K562 (cell line): ENCODE measurements at regions not wholly inside any gene's neighbourhood (a gene's known extent, or its start where the extent isn't known, plus 50 kb on each side); places are given as distances from the start of the nearest gene placed in this dataset.
"Not testable (repeated sequence)": the region's sequence is repeated elsewhere in the genome, so short reads cannot be mapped to it uniquely, and the experiment has no call there.

Source experiments
- ATAC-seq: fragments of 200-7000 bp; cut with Tn5 transposase; 3 replicates; pipeline ENCODE4 v1.9.1; 2020; ENCODE audit warnings: moderate library complexity
- BruUV-seq: library from RNA; stranded (reverse); fragments of 400-500 nt; replicated peaks from 2 replicates; lab custom pipeline; 2021; lab: Mats Ljungman, UMichigan
- CTCF ChIA-PET: fragments of 300-600 bp; formaldehyde crosslinking; extraction: SDS; loops from one replicate; lab custom pipeline; 2021; ENCODE audit warnings: low intra/inter-chr PET ratio; lab: Yijun Ruan, JAX
- POLR2A ChIA-PET: fragments of 300-600, 350-650 bp; sonication (Branson Sonifier 250); formaldehyde crosslinking; extraction: SDS; loops from one replicate; lab custom pipeline; 2021; ENCODE audit warnings: antibody characterized with exemption, inconsistent platforms; lab: Yijun Ruan, JAX
- DNase-seq, 4 experiments: peaks; one replicate each; pipeline versions ENCODE4 v3.0.0 to v3.0.0-alpha.2; 2011 to 2018; ENCODE audit warnings: low spot score in 3 of 4, mixed read lengths in 3 of 4; ENCODE audit errors: extremely low read depth in 1 of 4
- FAIRE-seq: peaks from 2 replicates; lab custom pipeline; 2011; peaks lifted over from hg19 to GRCh38; lab: Jason Lieb, UNC
- H2AFZ ChIP-seq: 2 replicates; pipeline ENCODE4 v1.6.0; 2011; ENCODE audit warnings: low read depth, low read length, control low read depth, inconsistent platforms
- H3K27ac ChIP-seq: fragments of 200-600 bp; 3 replicates; pipeline ENCODE4 v1.8.0; 2011; ENCODE audit warnings: low read depth, mild to moderate bottlenecking, control low read depth, inconsistent platforms, low read length, moderate library complexity, mixed read lengths; ENCODE audit errors: extremely low read depth
- H3K27me3 ChIP-seq, 2 experiments: fragments of 300-600 bp in 1 of 2; 2 replicates in 1 of 2; 3 replicates in 1 of 2; pipeline versions ENCODE4 v1.6.0 to v1.8.0; 2011; ENCODE audit warnings: inconsistent platforms in 2 of 2, low read length in 2 of 2, mild to moderate bottlenecking in 1 of 2, mixed read lengths in 1 of 2, moderate library complexity in 1 of 2; ENCODE audit not compliant: control insufficient read depth in 2 of 2, insufficient read depth in 2 of 2
- H3K36me3 ChIP-seq: fragments of 300-600 bp; 3 replicates; pipeline ENCODE4 v1.8.0; 2011; ENCODE audit warnings: mild to moderate bottlenecking, low read length, inconsistent platforms; ENCODE audit not compliant: control insufficient read depth, insufficient read depth
- H3K4me1 ChIP-seq, 2 experiments: fragments of 200-600 bp in 1 of 2; replicated peaks in 1 of 2; 2 replicates in 1 of 2; 3 replicates in 1 of 2; pipeline versions ENCODE4 v1.5.1 to v1.8.0; 2011; ENCODE audit warnings: inconsistent platforms in 2 of 2, low read length in 2 of 2, mild to moderate bottlenecking in 1 of 2, mixed read lengths in 1 of 2, moderate library complexity in 1 of 2; ENCODE audit not compliant: control insufficient read depth in 2 of 2, insufficient read depth in 2 of 2
- H3K4me2 ChIP-seq: 2 replicates; pipeline ENCODE4 v1.6.1; 2011; ENCODE audit warnings: low read length, control low read depth, inconsistent platforms, mixed read lengths; ENCODE audit not compliant: insufficient read depth
- H3K4me3 ChIP-seq: fragments of 200-600 bp; sonication (generic), shearing (Covaris generic); 2 replicates; pipeline ENCODE4 v1.5.1; 2016; ENCODE audit warnings: control low read depth, inconsistent platforms
- H3K79me2 ChIP-seq: fragments of 200-600 bp; 3 replicates; pipeline ENCODE4 v1.8.0; 2011; ENCODE audit warnings: low read length, inconsistent platforms; ENCODE audit not compliant: control insufficient read depth, insufficient read depth
- H3K9ac ChIP-seq, 2 experiments: 2 replicates each; pipeline versions ENCODE4 v1.6.0 to v1.6.1; 2011; ENCODE audit warnings: low read depth in 2 of 2, low read length in 2 of 2, control low read depth in 1 of 2, inconsistent platforms in 1 of 2, mild to moderate bottlenecking in 1 of 2, mixed read lengths in 1 of 2; ENCODE audit not compliant: insufficient read depth in 1 of 2
- H3K9me1 ChIP-seq: one replicate; pipeline ENCODE4 v1.6.0; 2011; ENCODE audit warnings: inconsistent platforms, mild to moderate bottlenecking, low read length, moderate library complexity; ENCODE audit not compliant: control insufficient read depth, insufficient read depth
- H3K9me3 ChIP-seq: replicated peaks from 2 replicates; pipeline ENCODE4 v1.5.1; 2011; ENCODE audit warnings: low read depth, low read length, inconsistent platforms; ENCODE audit not compliant: control insufficient read depth, insufficient read depth
- H4K20me1 ChIP-seq: replicated peaks from 2 replicates; pipeline ENCODE4 v1.6.1; 2011; ENCODE audit warnings: low read length, inconsistent platforms, mixed read lengths; ENCODE audit not compliant: control insufficient read depth, insufficient read depth
- CHAMP1 ChIP-seq: fragments of 450-650 bp; IDR thresholded peaks from 2 replicates; pipeline ENCODE4 v1.6.1; 2016; ENCODE audit warnings: mild to moderate bottlenecking
- ILF3 ChIP-seq: fragments of 450-650 bp; IDR thresholded peaks from 2 replicates; pipeline ENCODE4 v1.6.1; 2018; ENCODE audit warnings: antibody characterized with exemption, mild to moderate bottlenecking, moderate library complexity, borderline replicate concordance
- NFYB ChIP-seq: IDR thresholded peaks from 2 replicates; pipeline ENCODE4 v1.6.1; 2011; ENCODE audit warnings: mild to moderate bottlenecking, moderate library complexity; ENCODE audit not compliant: insufficient read length; ENCODE audit errors: extremely low read depth
- PKNOX1 ChIP-seq: fragments of 450-650 bp; IDR thresholded peaks from 2 replicates; pipeline ENCODE4 v1.6.1; 2016
- ZBTB33 ChIP-seq: sonication (generic); formaldehyde crosslinking; IDR thresholded peaks from 2 replicates; pipeline ENCODE4 v1.8.1; 2023; ENCODE audit warnings: mild to moderate bottlenecking, missing genetic modification reagents
- whole genome bisulfite sequencing: fragments of 100-300 bp; shearing (Covaris generic); methylation state at CpG from one replicate; pipeline ENCODE4 v1.1.6; 2016; ENCODE audit warnings: low coverage, mixed read lengths; ENCODE audit not compliant: insufficient coverage; ENCODE audit errors: missing lambda C conversion rate; 5-methylcytosine and 5-hydroxymethylcytosine counted together
- in situ Hi-C: fragments of 300-500 bp; cut with MboI; formaldehyde crosslinking; loops from 4 replicates; pipeline ENCODE4 v1.15.0; 2018; ENCODE audit warnings: inconsistent platforms, mixed read lengths
- intact Hi-C: fragments of 100-400 bp; cut with micrococcal nuclease; formaldehyde crosslinking; loops from 2 replicates; pipeline ENCODE4 v1.14.2; 2022

GRCh38 chr13:64078025-64078424, 2662.4 kb upstream of the PCDH20 start:
- DNase-seq (no peak), ATAC-seq (no peak), FAIRE-seq (no peak)
- Histone ChIP-seq H3K4me3 (no peak overlapping the region), H3K9me1 (no peaks in the 10 kb centered on the region), H3K4me2 (no peak overlapping the region), H3K27me3 (no peaks in the 10 kb centered on the region), H4K20me1 (no peaks in the 10 kb centered on the region), H3K4me1 (peaks cover 0 to 7% of the 10 kb centered on the region in 2 experiments; a peak in 2 of 5 replicates), H2AFZ (no peak overlapping the region), H3K9ac (no peak overlapping the region), H3K79me2 (peaks cover 30% of the 10 kb centered on the region), H3K36me3 (no peaks in the 10 kb centered on the region), H3K27ac (no peak overlapping the region), H3K9me3 (no peaks in the 10 kb centered on the region)
- WGBS = 100% methylated on average over 1 of the region's 6 CpGs
- in situ Hi-C loops = no loop called here
- CTCF ChIA-PET = no interaction called here
- peak; percentile 27; the same call in 1 of the 2 replicates for TF ChIP-seq PKNOX1
- no peak for TF ChIP-seq ILF3
- POLR2A ChIA-PET = no interaction called here
- intact Hi-C loops = no loop called here
- BruUV-seq = no TSS peak

GRCh38 chr13:64077132-64077835, 2661.6 kb upstream of the PCDH20 start:
- DNase-seq = peak in 1 of 4 experiments; percentile 41
- H3K9me1 ChIP-seq, H3K9me3 ChIP-seq, FAIRE-seq, POLR2A ChIA-PET, H3K36me3 ChIP-seq, CTCF ChIA-PET, H3K27me3 ChIP-seq, in situ Hi-C loops, H3K4me1 ChIP-seq, BruUV-seq, ATAC-seq, intact Hi-C loops, H4K20me1 ChIP-seq: not testable (repeated sequence)
- H2AFZ ChIP-seq = peak overlapping the region; percentile 81; the same call in 1 of the 2 replicates
- H3K4me3 ChIP-seq = peak overlapping the region; percentile 69
- peak overlapping the region; percentile 81 to 86; a peak in 3 of 4 replicates for H3K9ac ChIP-seq
- WGBS = 66% methylated on average over 6 of the region's 36 CpGs
- peak overlapping the region; percentile 95 for H3K4me2 ChIP-seq
- H3K79me2 ChIP-seq = peaks cover 38% of the 10 kb centered on the region
- peak overlapping the region; percentile 59 for H3K27ac ChIP-seq
- 0 out of 2 replicates have a peak, but pooled peaks have one; percentile 19 for TF ChIP-seq CHAMP1
- TF ChIP-seq NFYB = peak; percentile 55
- 0 out of 2 replicates have a peak, but pooled peaks have one; percentile 12 for TF ChIP-seq ZBTB33 (CRISPR knock-in tag)
